OCI-LY3 (cell line): ENCODE measurements at regions not wholly inside any gene's neighbourhood (a gene's known extent, or its start where the extent isn't known, plus 50 kb on each side); places are given as distances from the start of the nearest gene placed in this dataset.
A peak's percentile ranks its signal among the peaks of the same experiment; 100 is the strongest.

Experiments used
- H2AFZ ChIP-seq: fragments of 200-600, 300-600 bp; shearing (Covaris generic); 2 replicates; pipeline ENCODE4 v1.6.0; 2014; ENCODE audit warnings: antibody characterized with exemption, low read depth, low read length
- H3K27ac ChIP-seq: fragments of 200-600, 300-600 bp; sonication (generic); 2 replicates; pipeline ENCODE4 v1.5.1; 2014; ENCODE audit warnings: mild to moderate bottlenecking, low read length, moderate library complexity, mixed read lengths
- H3K27me3 ChIP-seq: fragments of 200-600, 300-600 bp; sonication (generic); 2 replicates; pipeline ENCODE4 v1.6.1; 2014; ENCODE audit warnings: low read depth, low read length, mixed read lengths
- H3K36me3 ChIP-seq: fragments of 200-600, 300-600 bp; sonication (generic); replicated peaks from 2 replicates; pipeline ENCODE3; 2014; ENCODE audit warnings: low read depth, low read length, mixed read lengths
- H3K4me1 ChIP-seq: fragments of 300-600, 200-600 bp; sonication (generic); 2 replicates; pipeline ENCODE4 v1.6.1; 2014; ENCODE audit warnings: low read length, mixed read lengths
- H3K4me2 ChIP-seq: fragments of 200-600, 300-600 bp; sonication (generic); 2 replicates; pipeline ENCODE4 v1.6.1; 2014; ENCODE audit warnings: low read length, mixed read lengths
- H3K4me3 ChIP-seq: fragments of 300-600, 200-600 bp; sonication (generic); 2 replicates; pipeline ENCODE4 v1.5.1; 2014; ENCODE audit warnings: antibody characterized with exemption, mild to moderate bottlenecking, low read length, moderate library complexity
- H3K79me2 ChIP-seq: fragments of 300-600, 200-600 bp; shearing (Covaris generic); 2 replicates; pipeline ENCODE4 v1.6.1; 2014; ENCODE audit warnings: mild to moderate bottlenecking, low read length, mixed read lengths
- H3K9ac ChIP-seq: fragments of 300-600, 200-600 bp; shearing (Covaris generic); 2 replicates; pipeline ENCODE4 v1.6.0; 2014; ENCODE audit warnings: mild to moderate bottlenecking, low read length, moderate library complexity
- H3K9me3 ChIP-seq: fragments of 200-600, 300-600 bp; shearing (Covaris generic); 2 replicates; pipeline ENCODE4 v1.6.1; 2014; ENCODE audit warnings: low read length, mixed read lengths; ENCODE audit not compliant: insufficient read depth
- H4K20me1 ChIP-seq: fragments of 200-600, 300-600 bp; sonication (generic); 2 replicates; pipeline ENCODE4 v1.6.1; 2016; ENCODE audit warnings: low read length, mixed read lengths; ENCODE audit not compliant: insufficient read depth
- CTCF ChIP-seq: fragments of 200-600, 300-600 bp; sonication (generic); IDR thresholded peaks from 2 replicates; pipeline ENCODE4 v1.5.1; 2014; ENCODE audit warnings: antibody characterized with exemption, low read length, low read depth
- EZH2phosphoT487 ChIP-seq: fragments of 200-600 bp; shearing (Covaris generic); IDR thresholded peaks from 2 replicates; pipeline ENCODE4 v1.6.1; 2018; ENCODE audit warnings: antibody characterized with exemption, mixed run types, low read depth

GRCh38 chr14:49306152-49306751, 279.9 kb downstream of the RPS29 start:
- Histone ChIP-seq H2AFZ (no peak overlapping the region), H3K4me3 (no peak overlapping the region), H3K9me3 (no peaks in the 10 kb centered on the region), H3K9ac (no peak overlapping the region), H3K27me3 (no peaks in the 10 kb centered on the region), H3K4me1 (peaks cover 14% of the 10 kb centered on the region), H3K79me2 (no peaks in the 10 kb centered on the region), H3K27ac (no peak overlapping the region), H3K4me2 (peak overlapping the region; percentile 27), H4K20me1 (no peaks in the 10 kb centered on the region), H3K36me3 (no peaks in the 10 kb centered on the region)
- TF ChIP-seq EZH2phosphoT487 (no peak), CTCF (peak; percentile 84)

- no peak for TF ChIP-seq EZH2phosphoT487
- TF ChIP-seq CTCF = no peak
- no peaks in the 10 kb centered on the region for H3K9me3 ChIP-seq
- no peak overlapping the region for H2AFZ ChIP-seq
- no peak overlapping the region for H3K4me3 ChIP-seq
- H3K27ac ChIP-seq = no peak overlapping the region
- peaks cover 14% of the 10 kb centered on the region for H3K4me1 ChIP-seq
- no peaks in the 10 kb centered on the region for H4K20me1 ChIP-seq
- no peaks in the 10 kb centered on the region for H3K27me3 ChIP-seq
- H3K36me3 ChIP-seq = no peaks in the 10 kb centered on the region
- no peak overlapping the region for H3K9ac ChIP-seq
- no peak overlapping the region for H3K4me2 ChIP-seq
- no peaks in the 10 kb centered on the region for H3K79me2 ChIP-seq
Observed at GRCh38 chr14:49303946-49304516, 282.1 kb downstream of the RPS29 start.

GRCh38 chr14:49297102-49297501, 289.1 kb downstream of the RPS29 start:
- no peak overlapping the region for H3K4me2 ChIP-seq
- no peak overlapping the region for H2AFZ ChIP-seq
- H3K4me3 ChIP-seq = no peak overlapping the region
- H3K27me3 ChIP-seq = no peaks in the 10 kb centered on the region
- H3K9me3 ChIP-seq = no peaks in the 10 kb centered on the region
- H3K79me2 ChIP-seq = no peaks in the 10 kb centered on the region
- no peak overlapping the region for H3K9ac ChIP-seq
- no peaks in the 10 kb centered on the region for H4K20me1 ChIP-seq
- H3K4me1 ChIP-seq = no peaks in the 10 kb centered on the region
- no peak overlapping the region for H3K27ac ChIP-seq
- H3K36me3 ChIP-seq = no peaks in the 10 kb centered on the region
- TF ChIP-seq CTCF (no peak), EZH2phosphoT487 (no peak)

GRCh38 chr14:49294621-49295148, 291.5 kb downstream of the RPS29 start:
- Histone ChIP-seq H4K20me1 (no peaks in the 10 kb centered on the region), H3K4me2 (no peak overlapping the region), H3K9ac (no peak overlapping the region), H3K9me3 (no peaks in the 10 kb centered on the region), H3K27ac (no peak overlapping the region), H3K4me1 (no peaks in the 10 kb centered on the region), H2AFZ (no peak overlapping the region), H3K79me2 (no peaks in the 10 kb centered on the region), H3K27me3 (no peaks in the 10 kb centered on the region), H3K36me3 (no peaks in the 10 kb centered on the region), H3K4me3 (no peak overlapping the region)
- TF ChIP-seq EZH2phosphoT487 (no peak), CTCF (no peak)
